Kidney (tissue), 13 donors: ENCODE measurements at regions not wholly inside any gene's neighbourhood (a gene's known extent, or its start where the extent isn't known, plus 50 kb on each side); places are given as distances from the start of the nearest gene placed in this dataset.

ENCODE experiments used
- DNase-seq, 5 donors: peaks; one replicate each; pipeline ENCODE4 v3.0.0-alpha.2; 2013 to 2020
- FAIRE-seq: peaks from 2 replicates; lab custom pipeline; 2012; peaks lifted over from hg19 to GRCh38; lab: Jason Lieb, UNC
- H3K27ac ChIP-seq, 2 donors: one replicate each; pipeline ENCODE4 v1.7.0; 2013; ENCODE audit warnings: low read depth in 2 of 2, low read length in 2 of 2, inconsistent platforms in 1 of 2
- H3K27me3 ChIP-seq: one replicate; pipeline ENCODE4 v1.7.1; 2013; ENCODE audit warnings: low read length, inconsistent platforms; ENCODE audit not compliant: control insufficient read depth, insufficient read depth
- H3K36me3 ChIP-seq, 3 donors: one replicate each; pipeline versions ENCODE4 v1.7.0 to v1.7.1; 2013; ENCODE audit warnings: low read length in 3 of 3, control low read depth in 1 of 3, inconsistent platforms in 1 of 3; ENCODE audit not compliant: insufficient read depth in 3 of 3, control insufficient read depth in 2 of 3
- H3K4me1 ChIP-seq, 3 donors: one replicate each; pipeline versions ENCODE4 v1.7.0 to v1.7.1; 2013; ENCODE audit warnings: low read length in 3 of 3, inconsistent platforms in 1 of 3, low read depth in 1 of 3; ENCODE audit not compliant: control insufficient read depth in 2 of 3, insufficient read depth in 2 of 3
- H3K4me3 ChIP-seq, 3 donors: one replicate each; pipeline versions ENCODE4 v1.7.0 to v1.8.1; 2013; ENCODE audit warnings: low read length in 3 of 3, control low read depth in 1 of 3, inconsistent platforms in 1 of 3
- H3K9ac ChIP-seq, 3 donors: one replicate each; pipeline versions ENCODE4 v1.7.0 to v1.7.1; 2013; ENCODE audit warnings: low read length in 3 of 3, control low read depth in 1 of 3, inconsistent platforms in 1 of 3
- H3K9me3 ChIP-seq, 3 donors: one replicate each; pipeline versions ENCODE4 v1.7.0 to v1.7.1; 2013; ENCODE audit warnings: low read length in 3 of 3, control low read depth in 1 of 3, inconsistent platforms in 1 of 3; ENCODE audit not compliant: control insufficient read depth in 2 of 3, insufficient read depth in 1 of 3
- CTCF ChIP-seq: IDR thresholded peaks from 3 replicates; pipeline ENCODE4 v1.5.1; 2012; ENCODE audit warnings: mild to moderate bottlenecking, moderate library complexity, borderline replicate concordance; ENCODE audit not compliant: insufficient read depth; ENCODE audit errors: extremely low read depth
- intact Hi-C: fragments of 100-400 bp; cut with DNase I; formaldehyde crosslinking; loops from one replicate; pipeline ENCODE4 v1.11.1; 2022
- donor health status: control.
- donor health status: control.
- donor health status: control.
- donor health status: control.
- donor health status: control.
- donor health status: DM: yes; HTN: yes; CAD: no.
- donor health status: Normal renal cell carcinoma (clear cell type).

GRCh38 chr6:144559865-144560593 lies 274.9 kb downstream of the UTRN start:
- FAIRE-seq (no peak), DNase-seq (peak in 2 of 5 donors; percentile 2 to 3)
- Histone ChIP-seq H3K27me3 (no peaks in the 10 kb centered on the region), H3K9ac (no peak overlapping the region), H3K9me3 (no peaks in the 10 kb centered on the region), H3K36me3 (peaks cover 0 to 2% (median 0%) of the 10 kb centered on the region in 3 donors), H3K4me1 (no peaks in the 10 kb centered on the region), H3K27ac (no peak overlapping the region), H3K4me3 (no peak overlapping the region)
- intact Hi-C loops: no loop called here
- TF ChIP-seq CTCF: no peak

GRCh38 chr6:144561455-144562043 lies 276.4 kb downstream of the UTRN start:
- intact Hi-C loops: no loop called here
- Histone ChIP-seq H3K9ac (no peak overlapping the region), H3K4me3 (no peak overlapping the region), H3K9me3 (no peaks in the 10 kb centered on the region), H3K27me3 (no peaks in the 10 kb centered on the region), H3K4me1 (no peaks in the 10 kb centered on the region), H3K36me3 (peaks cover 0 to 2% (median 0%) of the 10 kb centered on the region in 3 donors), H3K27ac (no peak overlapping the region)
- no peak for DNase-seq
- no peak for FAIRE-seq
- no peak for TF ChIP-seq CTCF

GRCh38 chr6:144564202-144564601 lies 279.1 kb downstream of the UTRN start:
- no peaks in the 10 kb centered on the region for H3K9me3 ChIP-seq
- no peaks in the 10 kb centered on the region for H3K27me3 ChIP-seq
- TF ChIP-seq CTCF: no peak
- FAIRE-seq (no peak), DNase-seq (no peak)
- intact Hi-C loops: no loop called here
- peaks cover 0 to 2% (median 0%) of the 10 kb centered on the region in 3 donors for H3K36me3 ChIP-seq
- no peak overlapping the region for H3K27ac ChIP-seq
- H3K9ac ChIP-seq: no peak overlapping the region
- H3K4me3 ChIP-seq: no peak overlapping the region
- no peaks in the 10 kb centered on the region for H3K4me1 ChIP-seq
